GM12864 (cell line): ENCODE measurements at regions not wholly inside any gene's neighbourhood (a gene's known extent, or its start where the extent isn't known, plus 50 kb on each side); places are given as distances from the start of the nearest gene placed in this dataset.

Source experiments
- DNase-seq: peaks from one replicate; pipeline ENCODE4 v3.0.0-alpha.2; 2011; ENCODE audit warnings: low read depth
- H3K4me3 ChIP-seq: 2 replicates; pipeline ENCODE4 v1.5.1; 2011; ENCODE audit warnings: mild to moderate bottlenecking, low read depth, low read length, control low read depth
- TF ChIP-seq, protein P1 (sequence below): IDR thresholded peaks from 2 replicates; pipeline ENCODE4 v1.5.1; 2011; ENCODE audit warnings: low read depth, mild to moderate bottlenecking, moderate library complexity, low read length, control low read depth, inconsistent platforms; ENCODE audit errors: missing control alignments

DNA sequence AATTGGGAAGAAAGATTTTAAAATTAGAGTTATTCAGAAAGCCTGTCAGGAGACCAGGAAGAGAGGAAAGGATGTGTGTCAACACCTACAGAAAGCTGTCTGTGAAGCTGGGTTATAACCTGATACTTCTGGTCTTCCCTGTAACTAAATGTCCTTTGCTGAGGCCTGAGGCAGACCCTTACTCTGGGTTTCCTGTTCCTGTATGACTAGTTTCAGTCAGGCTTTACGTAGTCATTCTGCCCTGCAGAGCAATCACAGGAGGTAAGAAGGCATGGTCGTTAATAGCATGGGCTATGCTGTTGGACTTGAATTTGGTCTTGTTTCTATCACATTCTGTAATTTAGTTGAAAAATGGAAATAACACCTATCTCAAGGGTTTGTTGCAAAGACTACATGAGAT is 110.5 kb upstream of the IGFBP7 start:
- TF ChIP-seq, protein P1, sequence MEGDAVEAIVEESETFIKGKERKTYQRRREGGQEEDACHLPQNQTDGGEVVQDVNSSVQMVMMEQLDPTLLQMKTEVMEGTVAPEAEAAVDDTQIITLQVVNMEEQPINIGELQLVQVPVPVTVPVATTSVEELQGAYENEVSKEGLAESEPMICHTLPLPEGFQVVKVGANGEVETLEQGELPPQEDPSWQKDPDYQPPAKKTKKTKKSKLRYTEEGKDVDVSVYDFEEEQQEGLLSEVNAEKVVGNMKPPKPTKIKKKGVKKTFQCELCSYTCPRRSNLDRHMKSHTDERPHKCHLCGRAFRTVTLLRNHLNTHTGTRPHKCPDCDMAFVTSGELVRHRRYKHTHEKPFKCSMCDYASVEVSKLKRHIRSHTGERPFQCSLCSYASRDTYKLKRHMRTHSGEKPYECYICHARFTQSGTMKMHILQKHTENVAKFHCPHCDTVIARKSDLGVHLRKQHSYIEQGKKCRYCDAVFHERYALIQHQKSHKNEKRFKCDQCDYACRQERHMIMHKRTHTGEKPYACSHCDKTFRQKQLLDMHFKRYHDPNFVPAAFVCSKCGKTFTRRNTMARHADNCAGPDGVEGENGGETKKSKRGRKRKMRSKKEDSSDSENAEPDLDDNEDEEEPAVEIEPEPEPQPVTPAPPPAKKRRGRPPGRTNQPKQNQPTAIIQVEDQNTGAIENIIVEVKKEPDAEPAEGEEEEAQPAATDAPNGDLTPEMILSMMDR, result no peak
- DNase-seq, result no peak
- H3K4me3 ChIP-seq, result no peak overlapping the region

DNA sequence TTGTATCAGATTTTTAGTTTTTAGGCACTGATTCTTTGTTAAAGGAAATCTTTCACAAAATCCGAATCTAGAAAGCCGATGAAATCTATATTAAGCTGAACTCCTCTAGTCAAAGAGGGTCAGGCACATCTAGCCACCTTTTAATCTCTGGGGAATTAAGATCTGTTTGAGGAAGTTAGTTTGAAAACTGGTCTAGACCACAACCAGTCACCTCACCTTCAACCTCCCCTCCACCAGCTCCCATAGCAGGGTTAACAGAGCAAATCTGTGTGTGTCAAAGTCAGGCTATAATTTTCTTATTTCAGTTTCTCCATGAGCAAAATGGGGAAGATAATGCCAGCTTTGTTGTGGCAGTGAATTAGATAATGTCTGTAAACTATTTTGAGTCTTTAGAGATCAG is 110.0 kb upstream of the IGFBP7 start:
- TF ChIP-seq, protein P1, result no peak
- H3K4me3 ChIP-seq, result no peak overlapping the region

DNA sequence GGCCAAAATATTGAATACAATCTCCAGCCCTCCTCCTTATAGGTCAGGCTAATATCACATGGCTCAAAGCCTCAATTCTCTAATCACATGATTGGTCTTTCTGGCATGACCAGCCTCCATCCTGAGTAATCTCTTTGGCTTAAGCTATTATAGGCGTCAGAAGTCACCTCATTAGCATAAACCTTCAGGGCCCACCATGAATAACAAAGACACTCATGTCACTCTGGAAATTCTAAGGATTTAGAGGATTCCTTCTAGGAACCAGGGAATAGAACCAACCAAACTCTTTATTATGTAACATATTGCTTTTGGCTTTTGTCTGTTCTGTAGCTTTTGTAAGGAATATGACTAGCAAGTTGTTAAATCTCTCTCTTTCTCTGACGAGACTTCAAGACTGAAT is 109.2 kb upstream of the IGFBP7 start:
- no peak overlapping the region for H3K4me3 ChIP-seq
- no peak for DNase-seq
- TF ChIP-seq, protein P1, result no peak

More for the DNA sequence above, 110.0 kb upstream of the IGFBP7 start:
- DNase-seq, result peak; percentile 3

DNA sequence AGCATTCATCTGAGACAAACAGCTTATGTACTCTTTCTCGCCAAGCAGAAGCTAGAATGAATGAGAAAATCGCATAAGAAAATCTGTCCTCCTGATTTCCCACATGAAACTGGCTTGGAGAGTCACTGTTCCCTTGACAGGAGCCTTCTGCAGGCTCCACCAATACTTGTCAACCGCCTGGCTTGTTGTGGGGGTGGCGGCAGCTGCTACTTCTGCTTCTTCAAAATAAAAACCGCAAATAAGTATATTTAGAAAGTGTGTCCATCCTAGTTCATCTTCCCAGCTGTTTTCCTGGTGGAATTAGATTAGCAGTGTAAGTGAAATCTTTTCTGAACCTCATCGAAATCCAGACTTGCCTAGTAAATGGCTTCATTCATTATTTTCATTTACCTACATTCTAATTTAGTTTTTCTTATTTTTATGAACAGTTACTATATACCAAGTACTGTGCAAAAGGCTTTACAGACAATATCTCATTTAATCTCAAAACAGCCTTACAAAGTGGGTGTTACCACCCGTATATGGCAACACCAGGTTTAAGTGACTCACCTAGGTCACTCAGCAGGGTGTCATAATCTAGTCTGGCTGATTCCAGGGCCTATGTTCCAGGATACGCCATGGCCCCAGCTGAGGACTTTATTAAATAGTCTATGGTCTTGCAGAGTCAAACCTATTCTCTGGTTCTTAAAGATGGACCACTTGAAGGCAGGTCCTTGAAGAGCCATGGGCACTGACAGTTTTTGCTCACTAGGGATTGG is 104.6 kb upstream of the IGFBP7 start:
- H3K4me3 ChIP-seq, result no peak overlapping the region
- TF ChIP-seq, protein P1, result no peak
- DNase-seq, result no peak

DNA sequence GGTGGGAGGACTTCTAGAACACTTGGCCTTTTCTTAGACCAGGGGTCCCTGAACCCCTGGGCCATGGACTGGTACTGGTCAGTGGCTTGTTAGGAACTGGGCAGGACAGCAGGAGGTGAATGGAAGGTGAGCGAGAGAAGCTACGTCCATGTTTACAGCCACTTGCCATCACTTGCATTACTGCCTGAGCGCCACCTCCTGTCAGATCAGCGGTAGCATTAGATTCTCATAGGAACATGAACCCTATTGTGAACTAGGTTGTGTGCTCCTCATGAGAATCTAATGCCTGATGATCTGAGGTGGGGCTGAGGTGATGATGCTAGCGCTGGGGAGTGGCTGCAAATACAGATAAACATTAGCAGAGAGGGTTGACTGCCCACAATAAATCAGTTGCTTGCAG is 100.9 kb upstream of the IGFBP7 start:
- TF ChIP-seq, protein P1, result no peak
- DNase-seq, result no peak
- H3K4me3 ChIP-seq, result no peak overlapping the region

DNA sequence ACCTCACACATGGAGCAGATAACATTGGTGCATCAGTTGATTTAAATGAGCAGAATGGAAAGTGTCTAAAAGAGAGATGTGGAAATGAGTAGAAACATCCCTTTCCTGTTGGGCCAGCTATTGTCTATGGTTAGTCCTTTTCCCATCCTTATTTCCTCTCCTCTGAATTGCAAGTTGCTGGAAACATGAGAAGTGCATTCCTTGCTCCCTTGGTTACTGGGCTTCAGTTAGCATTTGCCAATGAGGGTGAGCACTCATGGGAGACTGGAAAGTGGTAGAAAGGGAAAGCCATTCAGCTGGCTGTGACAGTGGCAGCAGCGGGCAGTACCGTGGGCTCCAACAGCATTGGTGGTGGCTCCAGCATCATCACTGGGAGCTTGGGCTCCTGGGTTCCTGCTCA is 96.0 kb upstream of the IGFBP7 start:
- no peak for DNase-seq
- TF ChIP-seq, protein P1, result no peak
- H3K4me3 ChIP-seq, result no peak overlapping the region

DNA sequence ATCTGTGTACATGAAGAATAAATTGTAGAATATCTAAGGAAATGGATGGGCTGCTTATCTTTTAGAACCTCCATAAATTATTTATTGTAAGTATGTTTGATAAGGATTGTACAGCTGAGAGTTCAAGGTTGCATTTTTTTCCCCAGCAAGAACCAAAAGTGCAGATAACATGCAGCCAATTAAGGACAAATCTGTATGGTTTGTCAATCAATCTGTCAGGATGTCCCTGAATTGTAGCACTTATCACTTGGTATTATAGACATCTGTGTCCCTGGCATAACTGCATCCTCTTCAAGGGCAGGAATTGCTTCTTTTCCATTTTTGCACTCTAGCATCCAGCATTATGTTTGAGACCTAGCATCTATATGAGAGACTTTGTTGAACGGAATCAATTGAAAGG is 95.4 kb upstream of the IGFBP7 start:
- TF ChIP-seq, protein P1, result no peak
- H3K4me3 ChIP-seq, result no peak overlapping the region
- no peak for DNase-seq
